Liver (tissue), 3 donors: ENCODE measurements at regions not wholly inside any gene's neighbourhood (a gene's known extent, or its start where the extent isn't known, plus 50 kb on each side); places are given as distances from the start of the nearest gene placed in this dataset.
"Not testable (repeated sequence)": the region's sequence is repeated elsewhere in the genome, so short reads cannot be mapped to it uniquely, and the experiment has no call there.

Source experiments
- FOXA1 ChIP-seq: IDR thresholded peaks from 2 replicates; pipeline ENCODE4 v1.6.1; 2016; ENCODE audit warnings: antibody characterized with exemption
- JUND ChIP-seq, 2 donors: IDR thresholded peaks; 2 replicates each; pipeline ENCODE4 v1.6.1; 2016; ENCODE audit warnings: antibody characterized with exemption in 2 of 2
- SP1 ChIP-seq: IDR thresholded peaks from 2 replicates; pipeline ENCODE4 v1.6.1; 2018; ENCODE audit warnings: antibody characterized with exemption, mild to moderate bottlenecking
- TAF1 ChIP-seq: conservative IDR thresholded peaks from 2 replicates; pipeline ENCODE4 v1.6.1; 2016; ENCODE audit warnings: antibody characterized with exemption, mild to moderate bottlenecking
- YY1 ChIP-seq: IDR thresholded peaks from 2 replicates; pipeline ENCODE4 v1.6.1; 2016; ENCODE audit warnings: antibody characterized with exemption, mild to moderate bottlenecking
- TF ChIP-seq, protein P1 (sequence below): fragments of 150-350 bp; IDR thresholded peaks from 2 replicates; pipeline ENCODE4 v1.5.1; 2017; ENCODE audit warnings: improper control_type of control experiment, low read depth, low read length; ENCODE audit not compliant: missing input control
- TF ChIP-seq, protein P2 (sequence below): IDR thresholded peaks from 2 replicates; pipeline ENCODE4 v1.6.1; 2016; ENCODE audit warnings: antibody characterized with exemption, mild to moderate bottlenecking
- donor health status: healthy.
- donor health status: healthy.

DNA sequence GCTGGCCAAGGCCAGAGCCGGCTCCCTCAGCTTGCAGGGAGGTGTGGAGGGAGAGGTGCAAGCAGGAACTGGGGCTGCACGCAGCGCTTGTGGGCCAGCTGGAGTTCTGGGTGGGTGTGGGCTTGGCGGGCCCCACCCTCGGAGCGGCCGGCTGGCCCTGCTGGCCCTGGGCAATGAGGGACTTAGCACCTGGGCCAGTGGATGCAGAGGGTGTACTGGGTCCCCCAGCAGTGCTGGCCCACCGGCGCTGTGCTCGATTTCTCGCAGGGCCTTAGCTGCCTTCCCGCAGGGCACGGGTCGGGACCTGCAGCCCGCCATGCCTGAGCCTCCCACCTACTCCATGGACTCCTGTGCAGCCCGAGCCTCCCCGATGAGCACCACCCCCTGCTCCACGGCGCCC, 115.6 kb upstream of the MARK1 start:
- TF ChIP-seq, protein P1, sequence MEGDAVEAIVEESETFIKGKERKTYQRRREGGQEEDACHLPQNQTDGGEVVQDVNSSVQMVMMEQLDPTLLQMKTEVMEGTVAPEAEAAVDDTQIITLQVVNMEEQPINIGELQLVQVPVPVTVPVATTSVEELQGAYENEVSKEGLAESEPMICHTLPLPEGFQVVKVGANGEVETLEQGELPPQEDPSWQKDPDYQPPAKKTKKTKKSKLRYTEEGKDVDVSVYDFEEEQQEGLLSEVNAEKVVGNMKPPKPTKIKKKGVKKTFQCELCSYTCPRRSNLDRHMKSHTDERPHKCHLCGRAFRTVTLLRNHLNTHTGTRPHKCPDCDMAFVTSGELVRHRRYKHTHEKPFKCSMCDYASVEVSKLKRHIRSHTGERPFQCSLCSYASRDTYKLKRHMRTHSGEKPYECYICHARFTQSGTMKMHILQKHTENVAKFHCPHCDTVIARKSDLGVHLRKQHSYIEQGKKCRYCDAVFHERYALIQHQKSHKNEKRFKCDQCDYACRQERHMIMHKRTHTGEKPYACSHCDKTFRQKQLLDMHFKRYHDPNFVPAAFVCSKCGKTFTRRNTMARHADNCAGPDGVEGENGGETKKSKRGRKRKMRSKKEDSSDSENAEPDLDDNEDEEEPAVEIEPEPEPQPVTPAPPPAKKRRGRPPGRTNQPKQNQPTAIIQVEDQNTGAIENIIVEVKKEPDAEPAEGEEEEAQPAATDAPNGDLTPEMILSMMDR: not testable (repeated sequence)
- TF ChIP-seq YY1; FOXA1; TAF1; JUND (IDR thresholded peaks at IDR 0.05); SP1: not testable (repeated sequence)
- TF ChIP-seq, protein P2, sequence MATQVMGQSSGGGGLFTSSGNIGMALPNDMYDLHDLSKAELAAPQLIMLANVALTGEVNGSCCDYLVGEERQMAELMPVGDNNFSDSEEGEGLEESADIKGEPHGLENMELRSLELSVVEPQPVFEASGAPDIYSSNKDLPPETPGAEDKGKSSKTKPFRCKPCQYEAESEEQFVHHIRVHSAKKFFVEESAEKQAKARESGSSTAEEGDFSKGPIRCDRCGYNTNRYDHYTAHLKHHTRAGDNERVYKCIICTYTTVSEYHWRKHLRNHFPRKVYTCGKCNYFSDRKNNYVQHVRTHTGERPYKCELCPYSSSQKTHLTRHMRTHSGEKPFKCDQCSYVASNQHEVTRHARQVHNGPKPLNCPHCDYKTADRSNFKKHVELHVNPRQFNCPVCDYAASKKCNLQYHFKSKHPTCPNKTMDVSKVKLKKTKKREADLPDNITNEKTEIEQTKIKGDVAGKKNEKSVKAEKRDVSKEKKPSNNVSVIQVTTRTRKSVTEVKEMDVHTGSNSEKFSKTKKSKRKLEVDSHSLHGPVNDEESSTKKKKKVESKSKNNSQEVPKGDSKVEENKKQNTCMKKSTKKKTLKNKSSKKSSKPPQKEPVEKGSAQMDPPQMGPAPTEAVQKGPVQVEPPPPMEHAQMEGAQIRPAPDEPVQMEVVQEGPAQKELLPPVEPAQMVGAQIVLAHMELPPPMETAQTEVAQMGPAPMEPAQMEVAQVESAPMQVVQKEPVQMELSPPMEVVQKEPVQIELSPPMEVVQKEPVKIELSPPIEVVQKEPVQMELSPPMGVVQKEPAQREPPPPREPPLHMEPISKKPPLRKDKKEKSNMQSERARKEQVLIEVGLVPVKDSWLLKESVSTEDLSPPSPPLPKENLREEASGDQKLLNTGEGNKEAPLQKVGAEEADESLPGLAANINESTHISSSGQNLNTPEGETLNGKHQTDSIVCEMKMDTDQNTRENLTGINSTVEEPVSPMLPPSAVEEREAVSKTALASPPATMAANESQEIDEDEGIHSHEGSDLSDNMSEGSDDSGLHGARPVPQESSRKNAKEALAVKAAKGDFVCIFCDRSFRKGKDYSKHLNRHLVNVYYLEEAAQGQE: not testable (repeated sequence)
